HG03469 (cell line): ENCODE measurements at regions not wholly inside any gene's neighbourhood (a gene's known extent, or its start where the extent isn't known, plus 50 kb on each side); places are given as distances from the start of the nearest gene placed in this dataset.
"Not testable (repeated sequence)": the region's sequence is repeated elsewhere in the genome, so short reads cannot be mapped to it uniquely, and the experiment has no call there.

ENCODE experiments used
- ATAC-seq: cut with Tn5 transposase; IDR thresholded peaks from one replicate; pipeline ENCODE4 v1.9.1; 2021; ENCODE audit warnings: mild to moderate bottlenecking, moderate library complexity, moderate number of reproducible peaks; ENCODE audit not compliant: unreplicated experiment

- no peak for ATAC-seq
These were observed 685.7 kb downstream of the BCKDHB start for GRCh38 chr6:80792151-80792550.

GRCh38 chr6:80789912-80790570, 683.6 kb downstream of the BCKDHB start:
- ATAC-seq = no peak

- not testable (repeated sequence) for ATAC-seq
These were observed 676.8 kb downstream of the BCKDHB start for GRCh38 chr6:80783271-80783670.

- no peak for ATAC-seq
These were observed 665.5 kb downstream of the BCKDHB start for GRCh38 chr6:80771941-80772340.

GRCh38 chr6:80769106-80769505, 662.6 kb downstream of the BCKDHB start:
- no peak for ATAC-seq

GRCh38 chr6:80767808-80768207, 661.3 kb downstream of the BCKDHB start:
- no peak for ATAC-seq

GRCh38 chr6:80744213-80744612, 637.7 kb downstream of the BCKDHB start:
- ATAC-seq = no peak

- no peak for ATAC-seq
These were observed 636.0 kb downstream of the BCKDHB start for GRCh38 chr6:80742481-80742880.

- ATAC-seq = no peak
These were observed 627.2 kb downstream of the BCKDHB start for GRCh38 chr6:80733641-80734040.

GRCh38 chr6:80728830-80729229, 622.4 kb downstream of the BCKDHB start:
- ATAC-seq = no peak

GRCh38 chr6:80728101-80728750, 621.8 kb downstream of the BCKDHB start:
- no peak for ATAC-seq

GRCh38 chr6:80725156-80725930, 618.9 kb downstream of the BCKDHB start:
- no peak for ATAC-seq

GRCh38 chr6:80720824-80721223, 614.4 kb downstream of the BCKDHB start:
- ATAC-seq = no peak

GRCh38 chr6:80714513-80714912, 608.0 kb downstream of the BCKDHB start:
- ATAC-seq = no peak

GRCh38 chr6:80698459-80698858, 592.0 kb downstream of the BCKDHB start:
- no peak for ATAC-seq

- no peak for ATAC-seq
These were observed 589.8 kb downstream of the BCKDHB start for GRCh38 chr6:80696268-80696667.

- ATAC-seq = no peak
These were observed 584.2 kb downstream of the BCKDHB start for GRCh38 chr6:80690551-80691131.

- no peak for ATAC-seq
These were observed 583.4 kb downstream of the BCKDHB start for GRCh38 chr6:80689716-80690395.

- no peak for ATAC-seq
These were observed 573.5 kb downstream of the BCKDHB start for GRCh38 chr6:80679992-80680391.

GRCh38 chr6:80676386-80676785, 569.9 kb downstream of the BCKDHB start:
- ATAC-seq = no peak

GRCh38 chr6:80674669-80675068, 568.2 kb downstream of the BCKDHB start:
- no peak for ATAC-seq
